Astrocyte of the cerebellum (primary cell): ENCODE measurements at regions not wholly inside any gene's neighbourhood (a gene's known extent, or its start where the extent isn't known, plus 50 kb on each side); places are given as distances from the start of the nearest gene placed in this dataset.

ENCODE experiments used
- DNase-seq: peaks from one replicate; pipeline ENCODE4 v3.0.0-alpha.2; 2011; ENCODE audit warnings: low read depth
- H3K4me3 ChIP-seq: 2 replicates; pipeline ENCODE4 v1.5.1; 2011; ENCODE audit warnings: mild to moderate bottlenecking, low read depth, low read length, moderate library complexity
- CTCF ChIP-seq: IDR thresholded peaks from 2 replicates; pipeline ENCODE4 v1.5.1; 2012; ENCODE audit warnings: low read length, low read depth, moderate library complexity, mild to moderate bottlenecking; ENCODE audit errors: missing control alignments
- in situ Hi-C: cut with HindIII; loops from 2 replicates; pipeline ENCODE4 v1.10.0; 2017; ENCODE audit warnings: low sequenced_read_pairs

- no peak for DNase-seq
- H3K4me3 ChIP-seq = no peak overlapping the region
- TF ChIP-seq CTCF = no peak
- in situ Hi-C loops = no loop called here
Measured at GRCh38 chr6:165055231-165055630, 254.2 kb downstream of the C6orf118 start.

GRCh38 chr6:165052561-165053480 is 256.6 kb downstream of the C6orf118 start:
- H3K4me3 ChIP-seq = no peak overlapping the region
- DNase-seq = no peak
- no peak for TF ChIP-seq CTCF
- in situ Hi-C loops = no loop called here

- in situ Hi-C loops = no loop called here
- peak; percentile 43 for TF ChIP-seq CTCF
- no peak overlapping the region for H3K4me3 ChIP-seq
- DNase-seq = no peak
Measured at GRCh38 chr6:165049362-165049761, 260.0 kb downstream of the C6orf118 start.

- in situ Hi-C loops = no loop called here
- H3K4me3 ChIP-seq = no peak overlapping the region
- no peak for TF ChIP-seq CTCF
- DNase-seq = no peak
Measured at GRCh38 chr6:165047952-165048351, 261.5 kb downstream of the C6orf118 start.

GRCh38 chr6:165045631-165046030 is 263.8 kb downstream of the C6orf118 start:
- no peak overlapping the region for H3K4me3 ChIP-seq
- in situ Hi-C loops = no loop called here
- DNase-seq = no peak
- TF ChIP-seq CTCF = no peak

GRCh38 chr6:165042912-165043311 is 266.5 kb downstream of the C6orf118 start:
- TF ChIP-seq CTCF = no peak
- H3K4me3 ChIP-seq = no peak overlapping the region
- in situ Hi-C loops = no loop called here
- DNase-seq = no peak
